ENCODE measurements at regions not wholly inside any gene's neighbourhood (a gene's known extent, or its start where the extent isn't known, plus 50 kb on each side); places are given as distances from the start of the nearest gene placed in this dataset.

DNA sequence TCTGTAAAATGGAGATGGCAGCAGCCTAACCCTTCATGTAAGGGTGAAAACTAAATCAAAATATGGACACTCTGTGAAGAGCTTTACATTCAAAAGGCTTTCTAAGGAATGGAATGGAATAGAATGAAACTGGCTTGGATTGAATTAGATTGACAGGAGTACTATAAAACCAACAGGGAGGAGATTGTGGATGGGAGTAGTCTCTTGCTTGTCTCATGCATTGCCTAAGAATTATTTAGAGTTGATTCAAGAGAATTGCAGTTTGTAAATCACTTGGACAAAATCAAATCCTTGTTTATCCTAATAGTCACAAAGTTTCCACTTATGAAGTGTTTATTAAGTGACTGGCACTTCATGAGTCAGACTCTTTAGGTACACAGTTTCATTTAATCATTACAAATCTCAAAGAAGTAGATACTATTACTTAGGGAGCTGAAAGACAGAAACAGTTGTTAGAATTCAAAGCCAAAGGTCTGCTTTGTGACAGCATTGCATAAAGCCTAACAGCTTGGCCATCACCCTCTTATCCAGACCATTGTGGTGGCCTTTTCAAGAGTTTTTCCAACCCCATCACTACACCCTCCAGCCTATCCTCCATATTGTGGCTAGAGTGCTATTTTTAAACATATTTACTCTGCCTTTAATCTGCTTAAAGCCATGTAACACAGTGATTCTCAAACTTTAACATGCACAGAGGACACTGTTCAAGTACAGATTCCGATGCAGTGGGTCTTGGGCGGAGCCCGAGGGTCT lies 91.9 kb upstream of the GHITM start:
- no peak overlapping the region for H3K4me3 ChIP-seq (ENCODE audit: insufficient read depth, low read depth, low read length)
- H3K36me3 ChIP-seq (ENCODE audit: insufficient read depth, low read length): no peaks in the 10 kb centered on the region
- H3K27me3 Mint-ChIP-seq (ENCODE audit: low read depth, unreplicated experiment): peaks cover 3% of the 10 kb centered on the region
- peaks cover 20% of the 10 kb centered on the region for H3K9me3 Mint-ChIP-seq (ENCODE audit: unreplicated experiment)
- H3K27ac Mint-ChIP-seq (ENCODE audit: unreplicated experiment): no peak overlapping the region
- H3K27me3 ChIP-seq (ENCODE audit: insufficient read depth, low read length): no peaks in the 10 kb centered on the region
- no peaks in the 10 kb centered on the region for H4K20me1 ChIP-seq (ENCODE audit: insufficient read depth, low read length)
- H3K4me1 Mint-ChIP-seq (ENCODE audit: low read depth, unreplicated experiment): no peaks in the 10 kb centered on the region
- no peak overlapping the region for H3K4me2 ChIP-seq (ENCODE audit: low read length)
- H3K36me3 Mint-ChIP-seq (ENCODE audit: low read depth, unreplicated experiment): peaks cover 3% of the 10 kb centered on the region
- no peaks in the 10 kb centered on the region for H3K4me1 ChIP-seq (ENCODE audit: insufficient read depth, low read length)
- H3K9ac ChIP-seq (ENCODE audit: low read length): no peak overlapping the region
- FAIRE-seq: no peak
- no peak for TF ChIP-seq EZH2 (IDR thresholded peaks at IDR 0.05; ENCODE audit: insufficient read depth, low read length)
- TF ChIP-seq, protein P1, sequence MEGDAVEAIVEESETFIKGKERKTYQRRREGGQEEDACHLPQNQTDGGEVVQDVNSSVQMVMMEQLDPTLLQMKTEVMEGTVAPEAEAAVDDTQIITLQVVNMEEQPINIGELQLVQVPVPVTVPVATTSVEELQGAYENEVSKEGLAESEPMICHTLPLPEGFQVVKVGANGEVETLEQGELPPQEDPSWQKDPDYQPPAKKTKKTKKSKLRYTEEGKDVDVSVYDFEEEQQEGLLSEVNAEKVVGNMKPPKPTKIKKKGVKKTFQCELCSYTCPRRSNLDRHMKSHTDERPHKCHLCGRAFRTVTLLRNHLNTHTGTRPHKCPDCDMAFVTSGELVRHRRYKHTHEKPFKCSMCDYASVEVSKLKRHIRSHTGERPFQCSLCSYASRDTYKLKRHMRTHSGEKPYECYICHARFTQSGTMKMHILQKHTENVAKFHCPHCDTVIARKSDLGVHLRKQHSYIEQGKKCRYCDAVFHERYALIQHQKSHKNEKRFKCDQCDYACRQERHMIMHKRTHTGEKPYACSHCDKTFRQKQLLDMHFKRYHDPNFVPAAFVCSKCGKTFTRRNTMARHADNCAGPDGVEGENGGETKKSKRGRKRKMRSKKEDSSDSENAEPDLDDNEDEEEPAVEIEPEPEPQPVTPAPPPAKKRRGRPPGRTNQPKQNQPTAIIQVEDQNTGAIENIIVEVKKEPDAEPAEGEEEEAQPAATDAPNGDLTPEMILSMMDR (IDR thresholded peaks at IDR 0.05; ENCODE audit: insufficient read depth, low read depth, low read length): no peak
- no peaks in the 10 kb centered on the region for H3K9me3 ChIP-seq (ENCODE audit: insufficient read depth, low read depth, low read length)
- H3K79me2 ChIP-seq (ENCODE audit: insufficient read depth, low read length): no peaks in the 10 kb centered on the region
- no peak overlapping the region for H2AFZ ChIP-seq (ENCODE audit: low read depth, low read length)
- no peak for DNase-seq (ENCODE audit: low read depth)
- H3K27ac ChIP-seq (ENCODE audit: low read depth, low read length): no peak overlapping the region
- H3K4me3 Mint-ChIP-seq (ENCODE audit: unreplicated experiment): no peak overlapping the region

DNA sequence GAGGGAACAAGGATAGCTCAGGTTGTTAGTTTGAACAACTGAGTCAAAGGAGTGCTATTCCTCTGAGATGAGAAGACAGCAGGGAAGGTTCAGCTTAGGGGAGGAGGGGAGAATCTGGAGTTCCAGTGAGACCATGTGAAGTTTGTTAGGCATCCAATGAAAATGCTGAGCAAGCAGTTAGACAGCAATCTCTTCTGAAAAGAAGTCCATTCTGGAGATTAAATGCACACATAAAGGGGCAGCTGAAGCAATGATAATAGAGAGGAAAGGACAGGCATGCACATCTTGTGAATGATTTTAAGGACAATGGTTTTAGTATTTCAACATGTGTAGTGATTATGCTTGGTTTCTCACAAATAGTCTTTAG lies 89.7 kb upstream of the GHITM start:
- Histone ChIP-seq H3K27me3 (ENCODE audit: insufficient read depth, low read length) (no peaks in the 10 kb centered on the region), H4K20me1 (ENCODE audit: insufficient read depth, low read length) (no peaks in the 10 kb centered on the region), H3K4me1 (ENCODE audit: insufficient read depth, low read length) (no peaks in the 10 kb centered on the region), H3K36me3 (ENCODE audit: insufficient read depth, low read length) (no peaks in the 10 kb centered on the region), H3K4me2 (ENCODE audit: low read length) (no peak overlapping the region), H2AFZ (ENCODE audit: low read depth, low read length) (no peak overlapping the region), H3K9me3 (ENCODE audit: insufficient read depth, low read depth, low read length) (no peaks in the 10 kb centered on the region), H3K9ac (ENCODE audit: low read length) (no peak overlapping the region), H3K79me2 (ENCODE audit: insufficient read depth, low read length) (no peaks in the 10 kb centered on the region), H3K4me3 (ENCODE audit: insufficient read depth, low read depth, low read length) (no peak overlapping the region), H3K27ac (ENCODE audit: low read depth, low read length) (no peak overlapping the region)
- DNase-seq (ENCODE audit: low read depth) (no peak), FAIRE-seq (no peak)
- H3K27me3 Mint-ChIP-seq (ENCODE audit: low read depth, unreplicated experiment): peaks cover 13% of the 10 kb centered on the region
- TF ChIP-seq, protein P1 (IDR thresholded peaks at IDR 0.05; ENCODE audit: insufficient read depth, low read depth, low read length): no peak
- no peak for TF ChIP-seq EZH2 (IDR thresholded peaks at IDR 0.05; ENCODE audit: insufficient read depth, low read length)
- H3K4me3 Mint-ChIP-seq (ENCODE audit: unreplicated experiment): no peak overlapping the region
- H3K4me1 Mint-ChIP-seq (ENCODE audit: low read depth, unreplicated experiment): no peaks in the 10 kb centered on the region
- H3K27ac Mint-ChIP-seq (ENCODE audit: unreplicated experiment): no peak overlapping the region
- H3K36me3 Mint-ChIP-seq (ENCODE audit: low read depth, unreplicated experiment): peaks cover 3% of the 10 kb centered on the region
- H3K9me3 Mint-ChIP-seq (ENCODE audit: unreplicated experiment): peaks cover 20% of the 10 kb centered on the region

DNA sequence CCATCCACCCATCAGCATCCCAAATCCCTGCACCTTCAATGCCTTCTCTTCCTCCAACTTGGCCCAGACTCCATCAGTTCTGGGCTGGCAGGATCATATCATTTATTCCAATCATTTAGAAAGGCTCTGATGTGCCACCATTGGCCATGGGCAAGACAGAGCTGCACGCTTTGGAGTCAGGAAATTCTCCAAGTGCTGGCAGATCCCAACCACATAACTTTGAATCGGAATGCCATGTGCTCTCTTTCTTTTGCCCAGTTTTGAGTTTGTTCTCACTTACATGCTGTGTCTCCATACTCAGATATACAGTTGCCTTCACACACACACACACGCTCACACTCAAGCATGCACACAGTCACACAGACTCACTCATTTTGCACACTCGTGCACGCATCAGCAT lies 85.7 kb upstream of the GHITM start:
- H3K4me3 Mint-ChIP-seq (ENCODE audit: unreplicated experiment): no peak overlapping the region
- Histone ChIP-seq H3K4me2 (ENCODE audit: low read length) (no peak overlapping the region), H2AFZ (ENCODE audit: low read depth, low read length) (no peak overlapping the region), H3K27me3 (ENCODE audit: insufficient read depth, low read length) (no peaks in the 10 kb centered on the region), H3K9me3 (ENCODE audit: insufficient read depth, low read depth, low read length) (no peaks in the 10 kb centered on the region), H3K36me3 (ENCODE audit: insufficient read depth, low read length) (no peaks in the 10 kb centered on the region), H3K27ac (ENCODE audit: low read depth, low read length) (no peak overlapping the region), H3K4me1 (ENCODE audit: insufficient read depth, low read length) (no peaks in the 10 kb centered on the region), H3K4me3 (ENCODE audit: insufficient read depth, low read depth, low read length) (no peak overlapping the region), H3K9ac (ENCODE audit: low read length) (no peak overlapping the region), H4K20me1 (ENCODE audit: insufficient read depth, low read length) (no peaks in the 10 kb centered on the region), H3K79me2 (ENCODE audit: insufficient read depth, low read length) (no peaks in the 10 kb centered on the region)
- peaks cover 13% of the 10 kb centered on the region for H3K27me3 Mint-ChIP-seq (ENCODE audit: low read depth, unreplicated experiment)
- no peaks in the 10 kb centered on the region for H3K36me3 Mint-ChIP-seq (ENCODE audit: low read depth, unreplicated experiment)
- FAIRE-seq (no peak), DNase-seq (ENCODE audit: low read depth) (no peak)
- peaks cover 16% of the 10 kb centered on the region for H3K9me3 Mint-ChIP-seq (ENCODE audit: unreplicated experiment)
- TF ChIP-seq, protein P1 (IDR thresholded peaks at IDR 0.05; ENCODE audit: insufficient read depth, low read depth, low read length): no peak
- no peak for TF ChIP-seq EZH2 (IDR thresholded peaks at IDR 0.05; ENCODE audit: insufficient read depth, low read length)
- no peaks in the 10 kb centered on the region for H3K4me1 Mint-ChIP-seq (ENCODE audit: low read depth, unreplicated experiment)
- H3K27ac Mint-ChIP-seq (ENCODE audit: unreplicated experiment): no peak overlapping the region
